ENCODE measurements at regions not wholly inside any gene's neighbourhood (a gene's known extent, or its start where the extent isn't known, plus 50 kb on each side); places are given as distances from the start of the nearest gene placed in this dataset.

DNA sequence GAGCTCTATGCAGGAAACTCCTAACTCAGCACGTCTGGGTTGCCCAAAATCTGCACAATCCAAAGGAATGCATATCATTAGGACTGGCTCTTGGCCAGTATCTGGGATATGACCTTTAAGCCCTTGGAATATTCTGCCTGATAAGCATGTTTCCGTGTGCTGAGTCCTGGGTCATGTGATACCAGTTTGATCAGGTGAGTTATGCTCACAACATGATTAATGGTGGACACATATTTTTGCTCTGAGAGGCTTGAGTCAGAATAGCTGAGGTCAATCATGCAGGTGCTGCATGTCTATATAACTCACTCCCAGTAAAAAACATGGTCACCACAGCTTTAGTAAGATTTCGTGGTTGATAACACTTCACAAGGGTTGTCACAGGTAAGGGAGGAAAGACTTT lies 408.8 kb downstream of the YTHDC2 start:
- TF ChIP-seq POLR2A (IDR thresholded peaks at IDR 0.05) = no peak
- TF ChIP-seq, protein P1, sequence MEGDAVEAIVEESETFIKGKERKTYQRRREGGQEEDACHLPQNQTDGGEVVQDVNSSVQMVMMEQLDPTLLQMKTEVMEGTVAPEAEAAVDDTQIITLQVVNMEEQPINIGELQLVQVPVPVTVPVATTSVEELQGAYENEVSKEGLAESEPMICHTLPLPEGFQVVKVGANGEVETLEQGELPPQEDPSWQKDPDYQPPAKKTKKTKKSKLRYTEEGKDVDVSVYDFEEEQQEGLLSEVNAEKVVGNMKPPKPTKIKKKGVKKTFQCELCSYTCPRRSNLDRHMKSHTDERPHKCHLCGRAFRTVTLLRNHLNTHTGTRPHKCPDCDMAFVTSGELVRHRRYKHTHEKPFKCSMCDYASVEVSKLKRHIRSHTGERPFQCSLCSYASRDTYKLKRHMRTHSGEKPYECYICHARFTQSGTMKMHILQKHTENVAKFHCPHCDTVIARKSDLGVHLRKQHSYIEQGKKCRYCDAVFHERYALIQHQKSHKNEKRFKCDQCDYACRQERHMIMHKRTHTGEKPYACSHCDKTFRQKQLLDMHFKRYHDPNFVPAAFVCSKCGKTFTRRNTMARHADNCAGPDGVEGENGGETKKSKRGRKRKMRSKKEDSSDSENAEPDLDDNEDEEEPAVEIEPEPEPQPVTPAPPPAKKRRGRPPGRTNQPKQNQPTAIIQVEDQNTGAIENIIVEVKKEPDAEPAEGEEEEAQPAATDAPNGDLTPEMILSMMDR (IDR thresholded peaks at IDR 0.05) = no peak

Data from breast epithelium (tissue), 3 donors.